Naive thymus-derived CD4-positive, alpha-beta T cell (primary cell): ENCODE measurements at regions not wholly inside any gene's neighbourhood (a gene's known extent, or its start where the extent isn't known, plus 50 kb on each side); places are given as distances from the start of the nearest gene placed in this dataset.
"Not testable (repeated sequence)": the region's sequence is repeated elsewhere in the genome, so short reads cannot be mapped to it uniquely, and the experiment has no call there.

Experiments used
- ATAC-seq: fragments of 150-1000 bp; cut with Tn5 transposase; 2 replicates; pipeline ENCODE4 v1.10.0; 2021; ENCODE audit warnings: mild to moderate bottlenecking, moderate library complexity
- CTCF ChIA-PET: fragments of 350-600 bp; sonication (Branson Sonifier 250); formaldehyde crosslinking; loops from one replicate; lab custom pipeline; 2021; ENCODE audit warnings: antibody characterized with exemption; lab: Charles Lee
- POLR2A ChIA-PET: fragments of 350-600 bp; sonication (Branson Sonifier 250); formaldehyde crosslinking; loops from one replicate; lab custom pipeline; 2021; ENCODE audit warnings: antibody characterized with exemption, inconsistent platforms; lab: Charles Lee
- DNase-seq, 9 donors: peaks; one replicate each; pipeline versions ENCODE4 v3.0.0 to v3.0.0-alpha.2; 2020 to 2022; ENCODE audit warnings: mixed read lengths in 1 of 9
- H3K27ac ChIP-seq: one replicate; pipeline ENCODE4 v1.7.0; 2013; ENCODE audit warnings: mild to moderate bottlenecking, low read depth, low read length, moderate library complexity
- H3K27me3 ChIP-seq, 2 donors: one replicate each; pipeline ENCODE4 v1.7.0; 2013; ENCODE audit warnings: low read length in 2 of 2, mild to moderate bottlenecking in 2 of 2, moderate library complexity in 2 of 2; ENCODE audit not compliant: control insufficient read depth in 2 of 2, insufficient read depth in 2 of 2
- H3K36me3 ChIP-seq, 3 experiments: 1 replicate in 2 of 3; 2 replicates in 1 of 3; pipeline ENCODE4 v1.7.0; 2013; ENCODE audit warnings: low read length in 3 of 3, mild to moderate bottlenecking in 3 of 3, moderate library complexity in 1 of 3; ENCODE audit not compliant: insufficient read depth in 3 of 3, control insufficient read depth in 2 of 3
- H3K4me1 ChIP-seq, 2 donors: one replicate each; pipeline ENCODE4 v1.7.0; 2013; ENCODE audit warnings: low read length in 2 of 2, mild to moderate bottlenecking in 2 of 2, moderate library complexity in 1 of 2; ENCODE audit not compliant: control insufficient read depth in 2 of 2, insufficient read depth in 2 of 2
- H3K4me3 ChIP-seq: 2 replicates; pipeline ENCODE4 v1.7.0; 2013; ENCODE audit warnings: mild to moderate bottlenecking, low read length
- H3K9me3 ChIP-seq, 3 experiments: 1 replicate in 2 of 3; 2 replicates in 1 of 3; pipeline ENCODE4 v1.7.0; 2013; ENCODE audit warnings: low read length in 3 of 3; ENCODE audit not compliant: control insufficient read depth in 2 of 3
- H3K27ac Mint-ChIP-seq, 9 donors: one replicate each; pipeline ENCODE4 v1.8.0; 2020 to 2022; ENCODE audit warnings: mixed read lengths in 9 of 9, mild to moderate bottlenecking in 8 of 9, moderate library complexity in 5 of 9, inconsistent platforms in 2 of 9
- H3K27me3 Mint-ChIP-seq, 5 donors: one replicate each; pipeline ENCODE4 v1.8.0; 2021 to 2022; ENCODE audit warnings: mixed read lengths in 5 of 5, mild to moderate bottlenecking in 1 of 5
- H3K36me3 Mint-ChIP-seq, 5 donors: one replicate each; pipeline ENCODE4 v1.8.0; 2020 to 2022; ENCODE audit warnings: mixed read lengths in 5 of 5, mild to moderate bottlenecking in 3 of 5, inconsistent platforms in 1 of 5
- H3K4me1 Mint-ChIP-seq, 7 donors: one replicate each; pipeline ENCODE4 v1.8.0; 2020 to 2022; ENCODE audit warnings: mixed read lengths in 7 of 7, mild to moderate bottlenecking in 3 of 7, inconsistent platforms in 1 of 7
- H3K4me3 Mint-ChIP-seq, 10 donors: one replicate each; pipeline ENCODE4 v1.8.0; 2020 to 2022; ENCODE audit warnings: mild to moderate bottlenecking in 10 of 10, mixed read lengths in 10 of 10, moderate library complexity in 6 of 10, inconsistent platforms in 2 of 10
- H3K9me3 Mint-ChIP-seq, 11 donors: one replicate each; pipeline ENCODE4 v1.8.0; 2020 to 2022; ENCODE audit warnings: mixed read lengths in 11 of 11, mild to moderate bottlenecking in 4 of 11, inconsistent platforms in 1 of 11, moderate library complexity in 1 of 11
- intact Hi-C, 2 donors: fragments of 100-400 bp; cut with micrococcal nuclease; formaldehyde crosslinking; loops; one replicate each; pipeline ENCODE4 v1.15.1; 2023

DNA sequence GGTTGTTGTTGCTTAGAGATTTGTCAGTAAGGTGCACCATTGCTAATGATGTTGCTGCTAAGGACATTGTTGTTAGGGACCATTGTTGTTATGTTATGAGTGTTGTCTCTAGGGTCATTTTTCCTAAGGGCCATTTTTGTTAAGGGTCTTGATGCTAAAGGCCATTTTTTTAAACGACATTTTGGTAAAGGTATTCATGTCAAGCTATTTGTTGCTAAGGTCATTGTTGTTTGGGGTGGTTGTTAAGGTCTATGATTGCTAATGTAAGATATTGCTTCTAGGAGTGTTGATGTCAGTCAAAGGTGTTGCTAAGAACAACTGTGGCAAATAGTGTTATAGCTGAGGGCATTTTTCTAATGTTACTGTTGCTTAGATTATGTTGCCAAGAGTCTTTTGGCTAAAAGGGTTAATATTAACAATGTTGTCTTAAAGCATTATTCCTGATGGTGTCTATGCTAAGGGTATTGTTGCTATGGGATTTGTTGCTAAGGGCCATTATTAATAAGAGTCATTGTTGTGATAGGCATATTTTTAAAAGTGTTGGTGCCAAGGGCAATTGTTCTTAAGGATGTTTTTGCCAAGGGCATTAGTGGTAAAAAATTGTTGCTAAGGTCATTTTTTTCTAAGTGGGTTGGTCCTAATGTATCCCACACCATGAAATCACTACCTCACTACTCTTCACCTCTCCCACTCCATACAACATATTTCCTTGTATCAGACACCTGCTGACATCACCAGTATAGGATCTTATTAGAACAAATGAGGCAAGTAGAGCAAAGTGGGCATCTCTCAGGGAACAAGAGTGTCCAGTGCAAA, 56.2 kb downstream of the SPATA31A6 start:
- H3K27ac ChIP-seq, H3K4me1 Mint-ChIP-seq, H3K27me3 ChIP-seq, H3K4me1 ChIP-seq, intact Hi-C loops, POLR2A ChIA-PET, CTCF ChIA-PET, H3K4me3 Mint-ChIP-seq, H3K36me3 ChIP-seq, ATAC-seq, DNase-seq, H3K9me3 Mint-ChIP-seq, H3K27ac Mint-ChIP-seq, H3K27me3 Mint-ChIP-seq, H3K36me3 Mint-ChIP-seq, H3K4me3 ChIP-seq, H3K9me3 ChIP-seq: not testable (repeated sequence)

DNA sequence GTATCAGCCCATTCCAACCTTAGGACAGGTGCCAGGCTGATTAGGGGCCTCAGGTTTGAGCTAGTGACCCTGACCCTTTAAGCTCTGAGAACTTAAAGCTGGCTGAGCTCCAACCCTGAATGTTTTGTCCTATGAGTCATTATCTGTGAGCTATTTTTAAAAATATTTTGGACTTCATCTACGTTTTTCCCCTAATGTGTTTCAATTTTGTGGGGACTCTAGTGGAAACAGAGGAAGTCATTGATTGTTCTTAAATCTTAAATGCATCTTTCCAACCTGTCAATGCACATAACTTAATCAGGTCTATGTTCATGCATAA, 56.8 kb downstream of the SPATA31A6 start:
- H3K27ac Mint-ChIP-seq, H3K4me1 ChIP-seq, POLR2A ChIA-PET, H3K27me3 ChIP-seq, H3K9me3 Mint-ChIP-seq, H3K36me3 Mint-ChIP-seq, ATAC-seq, H3K4me1 Mint-ChIP-seq, H3K36me3 ChIP-seq, H3K9me3 ChIP-seq, H3K27ac ChIP-seq, intact Hi-C loops, CTCF ChIA-PET, H3K27me3 Mint-ChIP-seq, H3K4me3 Mint-ChIP-seq, H3K4me3 ChIP-seq, DNase-seq: not testable (repeated sequence)

DNA sequence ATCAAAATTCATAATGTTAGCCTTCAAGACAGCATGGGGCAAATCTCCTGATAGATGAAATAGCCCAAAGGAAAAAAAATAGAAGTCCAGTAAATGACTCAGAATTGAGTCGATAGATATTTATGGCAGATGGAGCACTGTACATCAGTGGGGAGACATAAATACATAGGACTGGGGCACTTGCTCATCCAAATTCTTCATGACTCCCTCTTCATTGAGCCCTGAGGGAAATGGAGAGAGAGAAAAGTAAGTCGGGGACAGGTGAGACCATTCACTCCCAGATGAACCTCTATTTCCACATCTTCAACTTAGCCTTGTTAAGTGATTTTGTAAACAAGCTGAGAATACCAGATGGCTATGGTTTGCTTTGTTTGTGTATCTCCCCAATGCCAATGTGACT, 59.8 kb downstream of the SPATA31A6 start:
- H3K27ac ChIP-seq, H3K9me3 ChIP-seq, H3K4me1 Mint-ChIP-seq, H3K27ac Mint-ChIP-seq, CTCF ChIA-PET, ATAC-seq, intact Hi-C loops, POLR2A ChIA-PET, H3K36me3 ChIP-seq, H3K27me3 Mint-ChIP-seq, H3K9me3 Mint-ChIP-seq, H3K4me3 Mint-ChIP-seq, H3K4me3 ChIP-seq, H3K36me3 Mint-ChIP-seq, H3K27me3 ChIP-seq, H3K4me1 ChIP-seq, DNase-seq: not testable (repeated sequence)

DNA sequence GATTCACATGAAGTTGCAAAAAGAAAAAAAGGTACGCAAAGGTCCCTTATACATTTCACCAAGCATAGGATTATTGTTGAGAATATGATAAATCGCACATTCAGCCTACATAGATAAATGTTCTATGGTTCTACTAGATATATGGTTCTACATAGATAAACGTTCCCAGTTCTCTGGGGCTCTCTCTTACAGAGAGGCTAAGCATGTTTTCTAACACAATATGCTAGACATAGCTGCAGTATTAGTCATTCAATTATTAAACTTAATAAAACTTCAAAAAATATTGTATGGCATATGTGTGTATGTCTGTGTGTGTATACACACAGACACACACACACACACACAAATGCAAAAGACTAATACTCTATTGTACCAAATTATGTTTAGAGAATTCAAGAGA, 60.4 kb downstream of the SPATA31A6 start:
- H3K36me3 ChIP-seq, H3K4me3 ChIP-seq, H3K4me3 Mint-ChIP-seq, H3K27me3 Mint-ChIP-seq, H3K27ac ChIP-seq, intact Hi-C loops, H3K27me3 ChIP-seq, H3K9me3 Mint-ChIP-seq, H3K4me1 Mint-ChIP-seq, H3K27ac Mint-ChIP-seq, ATAC-seq, CTCF ChIA-PET, POLR2A ChIA-PET, H3K4me1 ChIP-seq, H3K9me3 ChIP-seq, DNase-seq, H3K36me3 Mint-ChIP-seq: not testable (repeated sequence)

- H3K36me3 ChIP-seq, CTCF ChIA-PET, H3K4me3 ChIP-seq, H3K27ac ChIP-seq, H3K9me3 ChIP-seq, H3K4me1 ChIP-seq, H3K27me3 Mint-ChIP-seq, H3K27me3 ChIP-seq, ATAC-seq, DNase-seq, H3K4me1 Mint-ChIP-seq, H3K27ac Mint-ChIP-seq, POLR2A ChIA-PET, H3K4me3 Mint-ChIP-seq, H3K36me3 Mint-ChIP-seq, intact Hi-C loops: not testable (repeated sequence)
- peaks cover 0 to 13% (median 4%) of the 10 kb centered on the region in 11 donors for H3K9me3 Mint-ChIP-seq
Observed at GRCh38 chr9:42268729-42269128, 85.3 kb downstream of the SPATA31A6 start.

DNA sequence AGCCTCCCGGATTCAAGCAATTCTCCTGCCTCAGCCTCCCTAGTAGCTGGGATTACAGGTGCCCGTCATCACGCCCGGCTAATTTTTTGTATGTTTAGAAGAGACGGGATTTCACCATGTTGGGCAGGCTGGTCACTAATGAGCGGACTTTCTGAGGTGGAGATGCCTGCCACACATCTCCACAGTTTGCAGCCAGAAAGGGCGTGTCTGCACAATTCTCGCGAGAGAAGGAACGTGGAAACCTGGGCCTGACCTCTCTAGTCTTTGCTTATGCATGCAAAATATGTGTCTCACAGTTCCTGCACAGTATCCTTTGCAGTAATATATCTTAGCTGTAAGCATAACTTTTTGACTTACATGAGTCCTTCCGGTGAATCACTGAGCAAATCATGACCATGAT, 85.7 kb downstream of the SPATA31A6 start:
- H3K4me1 ChIP-seq, H3K4me3 Mint-ChIP-seq, H3K27ac Mint-ChIP-seq, POLR2A ChIA-PET, H3K9me3 Mint-ChIP-seq, H3K27me3 Mint-ChIP-seq, ATAC-seq, H3K27ac ChIP-seq, DNase-seq, H3K4me1 Mint-ChIP-seq, H3K27me3 ChIP-seq, intact Hi-C loops, CTCF ChIA-PET, H3K36me3 ChIP-seq, H3K36me3 Mint-ChIP-seq, H3K9me3 ChIP-seq, H3K4me3 ChIP-seq: not testable (repeated sequence)

GRCh38 chr9:42273191-42273590, 89.7 kb downstream of the SPATA31A6 start:
- H3K4me1 ChIP-seq, POLR2A ChIA-PET, H3K4me1 Mint-ChIP-seq, H3K36me3 ChIP-seq, H3K27ac Mint-ChIP-seq, CTCF ChIA-PET, H3K4me3 ChIP-seq, ATAC-seq, H3K27ac ChIP-seq, H3K9me3 Mint-ChIP-seq, H3K36me3 Mint-ChIP-seq, H3K9me3 ChIP-seq, DNase-seq, H3K4me3 Mint-ChIP-seq, intact Hi-C loops, H3K27me3 ChIP-seq: not testable (repeated sequence)
- H3K27me3 Mint-ChIP-seq = peaks cover 0 to 16% (median 0%) of the 10 kb centered on the region in 5 donors
